ENCODE measurements at regions not wholly inside any gene's neighbourhood (a gene's known extent, or its start where the extent isn't known, plus 50 kb on each side); places are given as distances from the start of the nearest gene placed in this dataset.
A peak's percentile ranks its signal among the peaks of the same experiment; 100 is the strongest.

GRCh38 chr1:232486006-232486405 is 143.9 kb downstream of the SIPA1L2 start:
- no peaks in the 10 kb centered on the region for H3K9me3 ChIP-seq
- H3K4me3 ChIP-seq (replicated peaks in 1 of 3): no peak overlapping the region
- intact Hi-C loops (cut with DNase I): no loop called here
- no peak overlapping the region for H3K27ac ChIP-seq
- TF ChIP-seq CTCF (IDR thresholded peaks at IDR 0.05): no peak
- no peak for TF ChIP-seq POLR2A (IDR thresholded peaks at IDR 0.05)
- no peaks in the 10 kb centered on the region for H3K36me3 ChIP-seq
- peak in 1 of 2 donors; percentile 47 for DNase-seq
- 68 to 69% methylated on average over 5 of the region's 5 CpGs for WGBS, 2 donors
- no peaks in the 10 kb centered on the region for H3K27me3 ChIP-seq
- peaks cover 0 to 20% of the 10 kb centered on the region in 2 donors for H3K4me1 ChIP-seq

- no peak for DNase-seq
- WGBS, 2 donors: 64 to 82% methylated on average over 3 of the region's 3 CpGs
- TF ChIP-seq POLR2A (IDR thresholded peaks at IDR 0.05) (no peak), CTCF (IDR thresholded peaks at IDR 0.05) (no peak)
- Histone ChIP-seq H3K9me3 (no peaks in the 10 kb centered on the region), H3K27me3 (no peaks in the 10 kb centered on the region), H3K27ac (no peak overlapping the region), H3K36me3 (no peaks in the 10 kb centered on the region), H3K4me3 (replicated peaks in 1 of 3) (no peak overlapping the region), H3K4me1 (peaks cover 0 to 20% of the 10 kb centered on the region in 2 donors)
- intact Hi-C loops (cut with DNase I): no loop called here
Observed at GRCh38 chr1:232484856-232485255, 145.1 kb downstream of the SIPA1L2 start.

GRCh38 chr1:232483826-232484225 is 146.1 kb downstream of the SIPA1L2 start:
- WGBS, 2 donors: 70 to 78% methylated on average over 4 of the region's 4 CpGs
- no peaks in the 10 kb centered on the region for H3K27me3 ChIP-seq
- no peaks in the 10 kb centered on the region for H3K36me3 ChIP-seq
- no peak overlapping the region for H3K4me3 ChIP-seq (replicated peaks in 1 of 3)
- no peaks in the 10 kb centered on the region for H3K9me3 ChIP-seq
- peak overlapping the region in 1 of 3 donors; percentile 40 for H3K27ac ChIP-seq
- no peak for DNase-seq
- intact Hi-C loops (cut with DNase I): no loop called here
- H3K4me1 ChIP-seq: peaks cover 4 to 20% of the 10 kb centered on the region in 2 donors
- TF ChIP-seq CTCF (IDR thresholded peaks at IDR 0.05) (no peak), POLR2A (IDR thresholded peaks at IDR 0.05) (no peak)

GRCh38 chr1:232481091-232481490 is 148.8 kb downstream of the SIPA1L2 start:
- Histone ChIP-seq H3K27ac (no peak overlapping the region), H3K4me3 (replicated peaks in 1 of 3) (no peak overlapping the region), H3K4me1 (peaks cover 4 to 11% of the 10 kb centered on the region in 2 donors), H3K27me3 (no peaks in the 10 kb centered on the region), H3K9me3 (no peaks in the 10 kb centered on the region), H3K36me3 (no peaks in the 10 kb centered on the region)
- TF ChIP-seq POLR2A (IDR thresholded peaks at IDR 0.05) (no peak), CTCF (IDR thresholded peaks at IDR 0.05) (no peak)
- DNase-seq: no peak
- WGBS, 2 donors: 96 to 97% methylated on average over 5 of the region's 5 CpGs
- intact Hi-C loops (cut with DNase I): no loop called here

- intact Hi-C loops (cut with DNase I): no loop called here
- H3K9me3 ChIP-seq: no peaks in the 10 kb centered on the region
- H3K4me1 ChIP-seq: peaks cover 0 to 4% of the 10 kb centered on the region in 2 donors
- H3K36me3 ChIP-seq: no peaks in the 10 kb centered on the region
- 69 to 77% methylated on average over 6 of the region's 6 CpGs for WGBS, 2 donors
- TF ChIP-seq POLR2A (IDR thresholded peaks at IDR 0.05): no peak
- TF ChIP-seq CTCF (IDR thresholded peaks at IDR 0.05): no peak
- H3K4me3 ChIP-seq (replicated peaks in 1 of 3): no peak overlapping the region
- no peak for DNase-seq
- H3K27ac ChIP-seq: no peak overlapping the region
- H3K27me3 ChIP-seq: no peaks in the 10 kb centered on the region
Observed at GRCh38 chr1:232477728-232478127, 152.2 kb downstream of the SIPA1L2 start.
